GM12878 (cell line): ENCODE measurements at regions not wholly inside any gene's neighbourhood (a gene's known extent, or its start where the extent isn't known, plus 50 kb on each side); places are given as distances from the start of the nearest gene placed in this dataset.

ENCODE experiments used
- BCL3 ChIP-seq: IDR thresholded peaks from 2 replicates; pipeline ENCODE4 v1.6.1; 2011; ENCODE audit warnings: borderline replicate concordance, low read depth, mild to moderate bottlenecking, moderate library complexity, low read length; ENCODE audit not compliant: insufficient read depth, poor library complexity, severe bottlenecking
- FOXM1 ChIP-seq: IDR thresholded peaks from 2 replicates; pipeline ENCODE4 v1.6.1; 2012; ENCODE audit warnings: low read depth, mild to moderate bottlenecking, inconsistent platforms, low read length, moderate library complexity
- IRF3 ChIP-seq: fragments of 450-650 bp; IDR thresholded peaks from 2 replicates; pipeline ENCODE4 v1.6.1; 2014; ENCODE audit warnings: mild to moderate bottlenecking
- NKRF ChIP-seq: fragments of 450-650 bp; conservative IDR thresholded peaks from 2 replicates; pipeline ENCODE4 v1.6.1; 2017; ENCODE audit warnings: mild to moderate bottlenecking, moderate library complexity
- RELB ChIP-seq: fragments of 450-650 bp; IDR thresholded peaks from 2 replicates; pipeline ENCODE4 v1.6.1; 2017; ENCODE audit warnings: low read depth, mild to moderate bottlenecking, moderate library complexity
- ZNF687 ChIP-seq: fragments of 450-650 bp; IDR thresholded peaks from 2 replicates; pipeline ENCODE4 v1.6.1; 2017; ENCODE audit warnings: mild to moderate bottlenecking, moderate library complexity

GRCh38 chr3:22349215-22349851 lies 598.3 kb upstream of the ZNF385D start (continued):
- TF ChIP-seq FOXM1 = no peak
- no peak for TF ChIP-seq NKRF
- TF ChIP-seq IRF3 = no peak
- TF ChIP-seq BCL3 = no peak
- TF ChIP-seq RELB = no peak
- no peak for TF ChIP-seq ZNF687
